ENCODE measurements at regions not wholly inside any gene's neighbourhood (a gene's known extent, or its start where the extent isn't known, plus 50 kb on each side); places are given as distances from the start of the nearest gene placed in this dataset.

DNA sequence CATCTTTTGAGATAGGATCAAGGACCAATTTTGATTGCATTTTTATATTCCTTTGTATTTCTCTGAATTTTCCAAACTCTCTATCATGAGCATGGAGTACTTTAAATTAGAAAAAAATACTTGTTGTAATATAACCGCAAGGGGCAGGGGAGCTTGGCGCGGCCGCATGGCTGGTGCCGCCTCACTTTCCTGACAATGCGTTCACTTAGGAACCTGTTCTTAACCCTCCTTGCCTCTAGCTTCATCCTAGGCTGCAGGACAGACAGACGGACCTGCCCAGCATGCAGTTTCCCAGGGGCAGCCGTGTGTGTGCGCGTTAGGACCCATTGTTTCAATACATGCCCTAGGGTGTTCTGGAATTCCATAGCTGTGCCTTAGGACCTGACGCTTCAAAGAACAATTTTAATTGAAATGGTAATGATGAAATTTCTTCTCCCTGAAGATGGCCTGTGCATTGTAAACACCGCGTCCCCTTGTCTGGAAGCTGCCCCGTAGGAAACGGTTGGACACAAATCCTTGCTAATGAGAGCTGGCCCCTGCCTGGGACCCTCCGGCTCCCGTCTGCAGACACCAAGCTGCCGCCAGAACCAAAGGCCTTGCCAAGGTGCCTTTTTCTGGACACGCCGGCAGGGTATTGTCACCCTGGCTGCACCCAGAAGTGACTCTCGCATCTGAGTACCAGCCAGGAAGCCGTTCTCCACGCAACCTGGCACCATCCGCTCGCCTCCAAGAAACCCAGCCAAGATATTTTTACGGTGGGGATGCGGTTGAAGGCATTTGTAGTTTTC, 466.4 kb downstream of the NPHP4 start:
- no peak for DNase-seq (ENCODE audit: low spot score)

DNA sequence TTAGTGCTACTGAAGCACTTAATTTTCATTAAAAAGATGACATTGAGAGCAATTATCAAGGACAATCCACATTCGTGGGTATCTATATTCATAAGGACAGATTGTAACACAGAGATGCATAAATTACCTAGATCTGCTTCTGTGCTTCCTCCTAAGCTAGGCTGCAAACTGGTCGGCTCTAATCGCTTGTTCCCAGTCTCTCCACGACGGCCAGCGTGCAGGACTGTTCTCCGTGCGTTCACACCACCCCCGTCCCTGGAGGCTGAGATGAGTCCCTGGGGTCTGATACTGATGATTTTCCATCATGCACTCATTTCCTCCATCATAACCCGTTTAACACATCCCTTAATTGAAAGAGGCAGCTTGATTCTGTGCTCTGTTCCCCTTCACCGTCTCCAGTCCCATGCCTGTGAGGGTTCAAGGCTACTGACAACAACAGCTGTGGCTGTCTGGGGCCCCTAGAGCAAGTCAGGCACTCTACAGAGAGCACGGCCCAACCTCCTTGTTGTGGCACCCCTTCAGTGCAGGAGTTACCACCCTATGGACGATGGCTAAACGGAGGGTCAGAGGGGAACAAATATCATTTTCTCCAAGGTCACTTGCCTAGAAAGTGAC, 469.6 kb downstream of the NPHP4 start:
- DNase-seq (ENCODE audit: low spot score), result no peak

DNA sequence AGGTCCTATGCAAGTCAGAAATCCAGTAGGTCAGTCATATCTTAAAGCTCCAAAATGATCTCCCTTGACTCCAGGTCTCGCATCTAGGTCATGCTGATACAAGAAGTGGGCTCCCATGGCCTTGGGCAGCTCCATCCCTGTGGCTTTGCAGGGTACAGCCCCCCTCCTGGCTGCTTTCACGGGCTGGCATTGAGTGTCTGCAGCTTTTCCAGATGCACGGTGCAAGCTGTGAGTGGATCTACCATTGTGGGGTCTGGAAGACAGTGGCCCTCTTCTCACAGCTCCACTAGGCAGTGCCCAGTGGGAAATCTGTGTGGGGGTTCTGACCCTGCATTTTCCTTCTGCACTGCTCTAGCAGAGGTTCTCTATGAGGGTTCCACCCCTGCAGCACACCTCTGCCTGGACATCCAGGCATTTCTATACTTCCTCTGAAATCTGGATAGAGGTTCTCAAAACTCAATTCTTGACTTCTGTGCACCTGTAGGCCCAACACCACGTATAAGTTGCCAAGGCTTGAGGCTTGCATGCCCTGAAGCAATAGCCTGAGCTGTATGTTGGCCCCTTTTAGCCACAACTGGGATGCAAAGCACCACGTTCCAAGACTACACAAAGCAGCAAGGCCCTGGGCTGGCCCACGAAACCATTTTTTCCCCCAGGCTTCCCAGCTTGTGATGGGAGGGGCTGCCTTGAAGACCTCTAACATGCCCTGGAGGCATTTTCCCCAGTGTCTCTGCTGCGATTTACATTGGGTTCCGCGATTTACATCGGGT, 472.7 kb downstream of the NPHP4 start:
- DNase-seq (ENCODE audit: low spot score), result no peak

DNA sequence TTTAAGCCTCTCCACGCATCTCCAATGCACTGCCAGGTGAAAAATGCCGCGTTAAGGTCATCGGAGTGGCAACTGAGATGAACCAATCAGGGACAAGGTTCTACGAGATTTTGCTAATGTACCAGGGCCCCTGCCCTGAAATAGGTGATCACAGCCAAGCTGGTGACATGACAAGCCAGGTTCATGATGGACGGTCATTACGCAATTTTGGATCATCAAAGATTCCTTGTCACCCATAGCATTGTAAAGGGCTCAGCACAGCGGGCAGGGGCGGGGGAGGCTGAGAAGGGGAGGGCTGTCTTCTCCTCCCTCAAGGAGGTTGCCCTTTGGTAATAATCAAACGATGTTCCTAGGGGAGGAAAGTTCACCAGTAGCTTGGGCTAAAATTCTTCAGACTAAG, 475.5 kb downstream of the NPHP4 start:
- DNase-seq (ENCODE audit: low spot score), result no peak

DNA sequence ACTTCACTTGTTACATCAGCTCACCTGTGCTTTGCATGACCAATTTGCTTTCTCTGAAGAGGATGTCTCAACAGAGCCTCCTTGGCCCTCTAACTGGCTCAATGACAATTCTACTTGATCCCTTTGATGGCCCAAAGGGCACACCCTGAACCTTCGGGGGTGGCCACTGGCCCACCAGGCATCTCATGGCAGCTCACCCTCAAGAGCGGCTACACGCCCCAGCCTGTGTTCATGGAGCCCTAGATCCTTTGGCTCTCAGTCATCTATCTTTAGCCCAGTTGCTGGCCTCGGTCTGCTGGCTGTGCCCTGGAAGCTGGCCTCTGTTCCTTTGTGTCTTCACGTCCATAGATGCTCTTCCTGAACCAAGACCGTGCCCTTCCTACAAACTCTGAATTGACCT, 476.7 kb downstream of the NPHP4 start:
- no peak for DNase-seq (ENCODE audit: low spot score)

DNA sequence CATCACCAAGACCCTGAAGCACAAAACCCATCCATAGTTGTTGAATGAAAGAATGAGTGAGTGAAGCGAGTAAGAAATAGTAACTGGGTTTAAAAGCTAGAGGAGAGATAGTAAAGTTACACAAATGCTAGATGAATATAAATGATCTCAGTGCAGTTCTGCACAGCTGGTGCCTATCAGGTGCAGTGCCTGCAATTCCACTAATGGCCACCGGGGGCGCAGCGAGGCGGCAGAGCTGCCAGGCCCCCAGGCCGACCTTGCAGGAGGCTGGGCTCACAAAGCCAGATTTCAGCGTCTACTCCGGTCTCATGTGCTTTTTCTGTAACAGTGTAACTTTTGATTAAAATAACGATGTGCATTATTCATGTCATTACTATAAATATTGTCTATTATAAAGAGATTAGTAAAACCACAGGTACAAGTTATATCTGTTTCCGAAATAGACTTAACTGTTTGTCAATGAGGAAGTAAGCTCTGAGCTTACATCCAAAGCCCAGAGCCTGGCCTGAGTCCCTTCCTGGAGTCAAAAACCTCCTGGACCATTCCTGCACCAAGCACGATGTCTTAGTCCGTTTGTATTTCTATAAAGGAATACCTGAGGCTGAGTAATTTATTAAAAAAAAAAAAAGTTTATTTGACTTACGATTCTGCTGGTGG, 477.6 kb downstream of the NPHP4 start:
- peak; percentile 86 for DNase-seq (ENCODE audit: low spot score)

DNA sequence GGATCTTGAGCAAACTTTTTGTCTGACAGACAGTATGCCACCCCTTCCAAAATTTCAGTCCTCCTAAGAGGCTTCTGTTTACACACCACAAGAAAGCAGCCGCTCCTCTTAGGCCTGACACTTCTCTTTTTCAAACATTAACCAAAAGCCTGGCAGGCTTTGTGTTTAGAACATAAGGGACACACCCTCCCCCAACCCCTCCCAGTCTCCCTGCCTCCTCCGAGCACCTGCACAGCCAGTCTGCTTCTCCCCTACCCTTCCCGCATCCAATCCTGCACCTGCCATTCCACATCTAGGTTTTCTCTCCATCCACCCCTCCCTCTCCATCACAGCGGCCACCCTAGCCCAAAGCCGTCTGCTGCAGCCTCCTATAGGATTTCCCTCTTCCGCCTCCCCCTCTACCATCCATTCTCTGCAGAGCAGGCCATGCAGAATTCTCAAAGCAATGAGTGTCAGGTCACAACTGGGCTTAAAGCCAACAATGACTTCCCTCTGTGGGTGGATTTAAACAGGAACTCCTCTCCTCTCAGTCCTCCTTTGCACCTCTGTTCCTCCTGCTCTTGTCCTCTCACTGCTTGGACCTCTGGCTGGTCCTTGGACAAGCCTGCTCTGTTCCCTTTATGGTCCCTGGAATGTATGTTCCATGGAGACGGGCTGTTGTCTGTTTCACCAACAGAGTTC, 478.2 kb downstream of the NPHP4 start:
- DNase-seq (ENCODE audit: low spot score), result no peak

DNA sequence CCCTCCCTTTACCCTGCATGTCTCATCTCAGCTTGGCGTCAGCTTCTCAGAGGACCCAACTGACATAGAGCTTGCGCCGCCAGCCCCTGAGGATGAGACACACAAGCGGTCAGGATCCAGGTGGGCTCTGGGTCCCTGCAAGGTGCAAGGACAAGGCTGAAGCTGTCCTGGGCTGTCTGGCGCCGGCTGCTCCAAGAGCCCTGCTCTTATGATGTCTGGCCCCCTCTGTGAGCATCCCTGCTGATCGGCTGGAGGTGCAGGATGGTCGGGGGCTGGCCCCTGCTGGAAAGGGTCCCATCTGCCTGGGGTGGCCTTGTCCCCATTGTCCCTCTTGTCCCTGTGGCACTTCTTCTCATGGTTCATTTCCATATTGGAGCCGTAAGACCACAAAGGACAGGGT, 479.0 kb downstream of the NPHP4 start:
- no peak for DNase-seq (ENCODE audit: low spot score)

DNA sequence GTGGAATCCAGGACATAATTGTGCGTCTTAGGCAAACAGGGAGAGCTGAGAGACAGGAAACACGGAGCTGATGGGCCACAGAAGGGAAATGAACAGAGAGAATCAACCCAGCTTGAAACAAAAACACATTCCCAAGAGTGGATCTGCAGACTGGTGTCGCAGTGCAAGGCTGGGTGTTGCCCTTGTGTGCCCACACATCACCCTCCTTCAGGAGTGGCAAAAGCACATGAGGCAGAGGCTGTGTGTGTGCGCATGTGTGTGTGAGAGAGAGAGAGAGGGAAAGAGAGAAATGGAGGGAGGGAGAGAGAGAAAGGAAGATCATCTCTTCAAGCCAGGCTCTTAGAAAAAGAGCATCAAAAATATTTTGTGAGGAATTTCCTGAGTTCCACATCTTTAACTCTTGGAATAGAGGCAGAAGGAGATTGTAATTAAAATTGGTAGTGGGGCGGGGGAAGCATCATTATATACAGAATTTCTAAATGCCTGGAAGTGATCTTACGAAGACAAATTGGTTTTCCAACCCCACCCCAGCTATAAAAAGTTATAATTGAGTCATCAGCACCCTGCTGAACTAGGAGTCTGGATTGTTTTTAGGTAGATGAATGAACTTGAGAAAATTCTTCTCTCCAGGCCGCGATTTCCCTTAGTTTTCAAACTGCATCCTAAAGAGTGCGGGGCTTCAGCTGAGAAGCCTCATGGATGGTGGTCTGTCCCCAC, 480.7 kb downstream of the NPHP4 start:
- no peak for DNase-seq (ENCODE audit: low spot score)

DNA sequence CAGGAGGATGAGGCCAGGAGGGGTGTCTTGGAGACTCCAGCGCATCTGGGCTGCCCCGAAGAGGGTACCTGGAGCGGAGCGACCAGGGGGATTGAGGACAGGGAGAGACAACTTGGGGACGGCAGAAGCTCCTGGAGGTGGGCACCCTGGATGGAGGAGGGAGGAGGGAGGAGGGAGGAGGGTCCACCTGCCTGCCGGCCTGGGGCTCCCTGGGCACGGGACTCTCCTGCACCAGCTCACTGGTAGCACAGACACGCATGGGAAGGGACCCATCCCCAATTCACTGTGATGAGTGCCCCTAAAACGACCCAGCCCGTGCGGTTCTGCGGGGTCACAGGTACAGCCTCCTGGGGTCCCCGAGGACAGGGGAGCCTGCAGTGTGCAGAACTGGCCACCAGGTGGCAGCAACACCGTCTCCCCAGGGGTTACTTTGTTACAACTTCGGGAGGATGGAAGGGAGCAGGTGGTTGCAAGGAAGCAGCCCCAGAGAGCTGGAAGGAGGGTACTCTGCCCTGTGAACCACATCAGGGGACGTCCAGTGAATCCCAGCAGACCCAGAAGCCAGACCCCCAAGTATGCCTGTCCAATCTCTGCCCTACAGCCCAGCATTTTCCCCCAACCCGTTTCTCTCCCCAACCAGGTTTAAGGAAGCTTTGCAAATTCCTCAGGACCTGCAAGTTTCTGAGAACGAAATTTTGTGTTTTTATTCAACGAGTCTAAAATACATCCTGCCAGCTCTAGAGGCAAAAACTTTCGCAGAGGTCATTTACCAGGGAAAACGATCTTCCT, 482.4 kb downstream of the NPHP4 start:
- DNase-seq (ENCODE audit: low spot score), result peak; percentile 81

DNA sequence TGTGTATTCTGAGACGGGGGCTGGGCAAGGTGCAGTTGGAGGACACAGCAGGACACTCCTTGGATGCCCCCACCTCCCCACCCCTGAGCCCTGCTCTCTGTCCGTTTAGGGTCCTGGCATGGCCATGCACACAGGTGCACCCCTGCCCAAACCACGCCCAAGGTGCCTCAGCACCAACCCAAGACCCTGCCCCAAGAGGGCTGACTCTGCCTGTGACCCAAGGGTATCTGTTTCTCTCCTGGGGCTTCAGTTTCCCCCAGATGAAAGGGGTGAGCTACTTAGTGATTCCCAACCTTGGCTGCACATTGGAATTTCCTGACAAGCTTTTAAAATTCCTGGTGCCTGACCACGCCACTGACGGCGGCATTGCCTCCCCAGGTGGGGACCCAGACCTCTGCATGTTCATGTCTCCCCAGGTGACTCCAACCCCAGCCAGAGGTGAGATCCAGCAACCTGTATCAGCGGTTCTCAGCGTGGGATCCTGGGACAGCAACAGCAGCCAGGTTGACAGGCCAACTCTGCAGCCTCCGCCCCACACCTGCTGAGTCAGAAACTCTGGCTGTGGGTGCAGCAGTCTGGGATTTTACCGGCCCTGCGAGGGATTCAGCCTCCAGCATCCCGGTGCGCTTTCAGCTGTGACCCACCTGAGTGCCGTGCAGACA, 483.4 kb downstream of the NPHP4 start:
- no peak for DNase-seq (ENCODE audit: low spot score)

DNA sequence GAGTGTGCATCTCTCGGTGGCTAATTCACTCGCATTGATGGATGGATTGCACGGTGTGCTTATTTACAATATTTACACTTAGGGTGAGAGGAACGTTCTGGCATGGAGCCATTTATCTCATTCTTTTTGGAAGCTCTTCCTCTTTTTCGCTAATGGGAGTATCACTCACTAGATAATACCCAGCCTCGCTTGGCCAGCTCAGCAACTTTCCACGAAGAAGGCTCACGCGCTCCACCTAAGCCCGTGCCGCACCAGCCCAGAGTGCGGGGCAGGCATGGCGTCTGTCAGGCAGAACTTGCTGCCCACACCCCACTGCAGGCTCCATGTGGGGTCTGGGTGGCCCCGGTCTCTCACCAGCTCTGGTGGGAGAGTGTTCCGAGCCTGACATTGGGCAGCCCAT, 484.9 kb downstream of the NPHP4 start:
- no peak for DNase-seq (ENCODE audit: low spot score)

DNA sequence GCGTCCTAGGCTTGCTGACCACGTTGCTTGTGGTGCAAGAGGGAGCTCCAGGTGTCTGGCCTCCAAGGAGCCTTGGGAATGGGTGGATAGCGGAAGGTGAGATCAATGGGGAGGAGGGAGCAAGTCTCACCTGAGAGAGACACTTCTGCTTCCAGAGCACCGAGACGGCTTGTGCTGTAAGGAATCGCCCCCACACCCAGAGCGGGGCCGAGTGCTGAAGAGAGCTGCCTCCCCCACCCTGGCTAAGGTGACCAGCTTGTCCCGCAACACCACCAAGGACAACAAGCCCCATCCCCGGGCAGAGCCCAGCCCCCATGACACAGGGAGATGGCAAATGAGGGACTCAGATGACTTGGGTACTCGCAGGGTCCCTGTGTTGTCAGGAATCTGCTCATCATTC, 485.6 kb downstream of the NPHP4 start:
- no peak for DNase-seq (ENCODE audit: low spot score)

DNA sequence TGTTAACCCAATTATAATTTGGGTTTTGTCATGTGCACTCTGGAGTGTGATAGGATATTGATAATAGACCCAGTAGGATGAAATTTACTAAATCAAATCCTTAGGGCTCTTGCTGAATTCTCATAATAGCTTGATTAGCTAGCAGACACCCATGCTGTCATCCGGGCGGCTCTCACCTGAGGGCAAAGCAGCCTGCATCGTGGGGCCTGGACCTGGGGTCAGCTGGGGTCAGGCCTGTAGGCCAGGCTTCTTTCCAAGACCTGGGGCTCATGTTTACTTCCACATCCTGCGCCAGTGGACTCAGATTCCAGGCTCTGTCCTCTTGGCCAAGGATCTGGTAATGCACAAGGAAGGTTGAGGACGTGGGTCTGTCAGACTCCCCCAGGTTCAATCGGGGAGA, 486.3 kb downstream of the NPHP4 start:
- no peak for DNase-seq (ENCODE audit: low spot score)

DNA sequence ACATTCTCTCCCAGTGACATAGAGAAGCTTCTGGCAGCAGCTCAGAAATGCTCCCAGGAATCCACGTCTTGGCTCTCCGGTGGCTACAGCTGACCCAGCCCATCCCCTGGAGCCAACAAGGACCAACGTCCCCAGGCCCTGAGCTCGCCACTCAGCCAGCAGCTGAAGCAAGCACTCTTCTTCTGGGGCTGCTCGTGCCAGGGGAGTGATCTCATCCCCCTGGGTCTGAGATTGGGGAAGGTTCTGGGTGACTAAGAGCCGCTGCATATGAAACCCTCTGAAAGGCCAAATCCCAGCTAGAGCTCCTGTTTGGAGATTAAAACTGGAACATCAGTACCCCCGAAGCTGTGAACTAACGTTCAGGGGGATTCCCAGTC, 487.9 kb downstream of the NPHP4 start:
- no peak for DNase-seq (ENCODE audit: low spot score)

DNA sequence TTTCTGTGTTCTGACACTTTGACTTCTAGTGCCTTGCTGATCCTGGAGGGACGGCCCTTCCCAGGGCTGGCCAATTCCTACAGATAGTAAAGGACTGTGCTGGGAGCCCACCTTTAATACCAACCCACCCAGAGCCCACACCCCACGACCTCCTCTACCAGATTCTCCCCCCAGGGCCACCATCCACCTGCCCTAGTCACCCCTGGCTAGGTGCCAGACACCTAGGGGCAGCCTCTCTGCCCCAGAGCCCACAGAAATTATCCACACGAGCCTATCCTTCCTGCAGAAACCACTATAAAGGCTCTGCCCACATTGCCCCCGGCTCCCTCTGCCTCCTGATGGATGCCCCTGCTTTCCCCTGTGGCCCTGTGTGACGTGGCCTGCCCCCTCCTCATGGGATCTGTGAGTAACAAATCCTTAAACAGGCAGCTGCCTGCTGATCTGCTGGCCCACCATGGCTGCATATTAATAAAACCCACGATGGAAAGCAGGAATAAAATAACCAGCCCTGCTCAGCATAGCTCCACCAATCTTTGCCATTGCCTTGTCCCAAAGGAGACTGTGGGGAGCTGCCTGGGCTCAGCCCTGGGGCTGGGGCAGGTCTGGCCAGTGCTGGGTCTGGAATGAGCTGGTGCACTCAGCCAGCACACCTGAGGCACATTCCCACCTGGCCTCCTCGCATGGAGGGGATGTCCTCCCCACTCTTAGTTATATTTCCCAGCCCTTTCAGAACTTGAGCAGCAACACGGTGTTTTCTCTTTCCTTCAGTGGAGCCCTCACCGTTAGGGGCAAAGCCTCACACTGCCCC, 488.5 kb downstream of the NPHP4 start:
- no peak for DNase-seq (ENCODE audit: low spot score)

DNA sequence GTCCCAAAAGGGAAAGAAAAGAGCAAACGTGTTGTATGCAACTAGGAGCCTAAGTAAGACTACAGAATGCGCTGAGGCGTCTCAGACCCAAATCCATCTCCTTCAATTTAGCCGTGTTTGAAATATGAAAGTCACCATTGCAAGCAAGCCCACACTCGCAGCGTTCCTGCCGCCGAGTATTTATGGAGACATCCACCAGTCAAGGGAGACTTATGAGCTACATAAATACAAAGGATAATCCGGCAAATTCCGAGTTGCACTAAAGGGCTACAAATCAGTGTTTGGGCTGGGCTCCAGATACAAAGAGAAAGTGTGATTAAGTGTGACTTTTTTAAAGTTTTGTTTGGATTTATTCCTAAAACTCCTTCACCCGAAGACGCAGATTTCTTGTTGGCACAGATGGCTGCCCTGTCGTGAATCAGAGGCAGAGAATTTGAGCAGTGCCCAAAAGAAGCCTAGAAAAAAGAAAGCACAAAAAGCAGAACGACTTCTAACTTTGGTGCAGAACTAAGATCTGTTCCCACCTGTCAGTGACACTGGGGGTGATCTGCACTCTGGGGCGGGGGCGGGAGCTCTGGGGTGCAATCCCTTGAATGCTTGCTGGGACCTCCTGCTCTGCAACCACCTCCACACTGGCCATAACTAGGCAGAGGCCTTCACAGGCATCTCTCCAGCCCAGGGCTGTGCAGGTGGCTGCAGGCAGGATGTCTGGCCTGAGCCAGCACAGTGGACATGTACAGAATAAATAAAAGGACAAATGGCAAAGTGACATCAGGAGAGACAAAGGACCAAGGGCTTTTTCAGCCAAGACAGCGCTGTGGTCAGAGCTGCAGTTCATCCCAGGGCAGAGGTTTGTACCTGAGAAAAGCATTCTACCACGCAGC, 489.7 kb downstream of the NPHP4 start:
- DNase-seq (ENCODE audit: low spot score), result no peak
